HG03342 (cell line): ENCODE measurements at regions not wholly inside any gene's neighbourhood (a gene's known extent, or its start where the extent isn't known, plus 50 kb on each side); places are given as distances from the start of the nearest gene placed in this dataset.

Source experiments
- ATAC-seq: cut with Tn5 transposase; IDR thresholded peaks from one replicate; pipeline ENCODE4 v1.9.1; 2021; ENCODE audit warnings: mild to moderate bottlenecking, moderate library complexity; ENCODE audit not compliant: unreplicated experiment

DNA sequence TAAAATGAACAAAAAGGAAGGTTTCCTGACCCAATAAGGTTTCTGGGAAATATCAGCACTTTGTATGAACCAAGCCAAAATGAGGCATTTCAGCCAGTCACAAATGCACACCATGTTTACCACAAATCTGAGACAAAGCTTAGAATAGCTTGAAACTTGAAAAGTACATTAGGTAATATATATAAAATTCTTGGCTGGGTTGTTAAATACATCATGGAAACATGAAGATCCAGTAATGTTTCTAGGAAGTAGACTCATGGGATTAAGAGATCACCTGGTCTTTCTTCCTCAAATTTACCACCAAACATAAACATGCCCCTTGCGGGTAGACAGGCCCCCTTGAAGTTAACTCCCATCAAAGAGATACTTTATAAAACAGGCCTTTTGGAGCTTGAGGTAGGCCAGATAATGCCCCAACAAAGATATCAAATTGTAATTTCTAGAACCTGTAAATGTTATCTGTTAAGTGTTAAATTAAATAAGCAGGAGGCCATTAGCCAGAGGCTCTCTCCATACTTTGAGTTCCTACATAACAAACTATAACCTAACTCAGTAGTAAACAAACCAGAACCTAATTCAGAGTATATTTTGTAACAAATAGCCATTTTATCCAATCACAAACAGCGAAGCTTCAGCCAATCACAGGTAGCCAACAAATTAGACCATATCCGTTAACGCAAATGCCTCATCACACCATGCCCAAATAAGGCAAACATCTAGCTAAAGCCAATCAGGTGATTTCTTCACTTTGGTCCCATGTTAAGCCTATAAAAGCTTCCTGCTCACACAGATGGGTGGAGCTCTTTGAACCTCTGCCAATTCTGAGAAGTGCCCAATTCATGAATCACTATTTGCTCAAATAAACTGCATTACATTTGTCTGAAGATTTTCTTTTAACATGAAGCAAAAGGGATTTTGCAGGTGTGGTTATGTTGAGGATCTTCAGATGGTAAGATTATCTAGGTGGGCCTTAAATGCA, 127.9 kb upstream of the TARS1 start:
- ATAC-seq = no peak

DNA sequence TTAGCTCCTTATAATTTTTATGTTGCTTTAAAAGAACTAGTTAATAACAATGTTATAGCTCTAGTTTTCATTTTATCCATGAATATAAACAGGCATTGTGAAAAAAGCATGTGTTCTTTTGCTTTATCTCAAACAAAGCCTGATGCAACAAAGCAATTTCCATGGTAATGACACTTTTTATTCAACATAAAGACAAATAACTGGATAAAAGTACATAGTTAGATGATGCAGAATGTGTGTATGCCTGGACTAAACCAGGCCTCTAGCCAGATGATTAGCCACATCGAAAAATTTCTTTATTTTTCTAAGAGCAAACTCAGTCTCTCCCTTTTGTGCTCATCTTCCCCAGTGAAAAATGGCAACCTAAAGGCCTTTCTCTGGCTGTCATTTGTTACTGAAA, 125.6 kb upstream of the TARS1 start:
- ATAC-seq = no peak

DNA sequence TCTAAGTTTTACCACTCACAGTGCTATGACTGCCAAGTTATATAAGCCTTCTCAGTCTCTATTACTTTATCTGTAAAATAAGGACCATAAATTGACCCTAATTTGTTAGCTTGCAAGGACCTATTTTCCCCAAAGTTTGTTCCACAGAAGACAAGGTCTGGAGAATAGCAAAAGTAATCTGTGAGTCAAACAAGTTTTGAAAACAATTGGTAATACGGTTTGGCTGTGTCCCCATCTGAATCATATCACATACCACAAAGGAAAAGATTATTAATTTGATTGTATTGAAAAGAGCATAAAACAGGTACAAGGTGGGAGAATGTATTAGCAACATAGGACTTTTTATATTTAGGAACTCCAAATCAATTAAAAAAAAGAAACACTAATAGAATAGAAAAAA, 124.0 kb upstream of the TARS1 start:
- no peak for ATAC-seq

DNA sequence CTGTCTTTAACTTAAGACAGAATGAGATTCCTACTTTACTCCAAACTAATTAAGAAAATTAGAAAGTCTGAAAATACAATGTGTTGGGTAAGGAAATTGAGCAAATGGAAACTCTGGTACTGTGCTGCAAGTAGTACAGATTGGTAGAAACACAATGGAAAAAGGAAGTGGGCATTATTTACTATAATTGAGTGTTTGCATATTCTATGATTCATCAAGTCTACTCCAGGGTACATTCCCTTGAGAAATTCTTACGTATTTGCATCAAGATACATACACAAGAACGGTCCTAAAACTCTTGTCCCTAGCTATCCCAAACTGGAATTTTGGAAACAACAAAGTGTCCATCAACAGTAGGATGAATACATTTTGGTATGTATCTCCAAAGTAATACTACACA, 123.5 kb upstream of the TARS1 start:
- ATAC-seq = no peak

DNA sequence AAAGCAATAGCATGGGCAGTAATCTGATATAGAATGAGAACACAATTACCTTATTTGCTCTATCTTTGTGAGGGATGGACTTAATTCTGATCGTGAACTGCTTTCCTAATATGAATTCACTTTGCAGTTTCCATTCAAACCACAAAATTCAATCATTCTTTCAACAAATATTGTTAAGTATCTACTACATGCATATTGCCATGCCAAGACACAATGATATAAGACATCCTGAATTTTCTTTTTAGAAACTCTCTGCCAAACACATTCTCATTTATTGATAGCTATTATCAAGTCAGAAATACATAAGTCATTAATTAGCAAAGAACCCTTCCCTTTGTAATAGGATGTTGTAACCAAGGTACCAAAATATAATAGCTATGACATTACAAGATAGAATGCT, 121.6 kb upstream of the TARS1 start:
- ATAC-seq = no peak

DNA sequence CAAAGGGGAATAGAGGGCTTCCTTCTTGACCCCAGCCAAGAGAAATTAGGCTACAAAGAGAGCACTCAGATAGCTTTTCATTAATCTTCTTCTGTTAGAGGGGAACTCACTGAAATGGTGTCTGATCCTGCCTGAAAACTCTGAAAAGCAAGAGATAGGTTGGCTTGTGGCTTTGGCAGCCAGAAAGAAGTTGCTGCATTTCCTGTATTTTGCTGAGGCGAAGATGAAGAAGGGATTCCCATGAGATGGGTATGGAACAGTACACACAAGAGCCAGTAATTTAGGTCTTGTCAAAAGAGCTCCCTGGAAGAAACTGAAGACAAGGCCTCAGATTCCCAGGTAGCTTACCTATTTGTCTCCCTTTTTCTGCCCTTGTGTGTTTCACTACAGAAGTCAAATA, 120.9 kb upstream of the TARS1 start:
- ATAC-seq = no peak

DNA sequence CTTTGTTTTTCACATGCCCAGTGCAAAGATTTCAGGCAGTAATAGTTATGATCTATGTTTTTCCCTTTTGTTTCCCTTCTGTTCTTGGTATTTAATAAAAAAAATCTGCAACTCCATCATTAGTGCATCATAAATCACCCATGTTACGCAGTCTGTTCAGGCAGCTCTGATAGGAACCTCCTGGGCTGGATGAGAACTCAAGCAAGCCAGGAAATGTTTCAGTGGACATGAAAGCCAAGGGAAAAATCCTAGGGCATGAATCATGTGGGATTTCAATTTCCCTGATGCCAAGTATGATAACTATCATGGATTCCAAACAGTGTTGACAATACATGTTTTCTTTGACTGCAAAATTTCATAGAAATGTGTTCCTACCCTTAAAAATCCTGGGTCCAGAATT, 119.7 kb upstream of the TARS1 start:
- no peak for ATAC-seq

DNA sequence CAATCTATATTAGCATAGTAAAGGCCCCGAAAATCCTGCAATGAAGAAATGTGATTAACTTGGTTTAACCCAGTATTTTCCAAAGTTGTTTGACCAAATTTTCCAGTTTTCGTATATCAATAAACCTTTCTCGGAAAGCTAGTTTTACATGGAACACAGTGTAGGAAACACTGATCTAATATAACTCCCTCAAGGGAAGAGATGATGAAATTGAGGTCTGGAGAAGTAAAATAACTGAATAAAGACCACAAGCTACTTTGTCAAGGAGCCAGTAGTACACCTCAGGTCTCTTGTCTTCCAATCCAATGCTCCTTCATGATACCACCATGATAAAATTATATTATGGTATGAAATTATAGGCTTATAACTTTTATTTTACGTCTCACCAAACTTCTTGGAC, 118.1 kb upstream of the TARS1 start:
- ATAC-seq = no peak

DNA sequence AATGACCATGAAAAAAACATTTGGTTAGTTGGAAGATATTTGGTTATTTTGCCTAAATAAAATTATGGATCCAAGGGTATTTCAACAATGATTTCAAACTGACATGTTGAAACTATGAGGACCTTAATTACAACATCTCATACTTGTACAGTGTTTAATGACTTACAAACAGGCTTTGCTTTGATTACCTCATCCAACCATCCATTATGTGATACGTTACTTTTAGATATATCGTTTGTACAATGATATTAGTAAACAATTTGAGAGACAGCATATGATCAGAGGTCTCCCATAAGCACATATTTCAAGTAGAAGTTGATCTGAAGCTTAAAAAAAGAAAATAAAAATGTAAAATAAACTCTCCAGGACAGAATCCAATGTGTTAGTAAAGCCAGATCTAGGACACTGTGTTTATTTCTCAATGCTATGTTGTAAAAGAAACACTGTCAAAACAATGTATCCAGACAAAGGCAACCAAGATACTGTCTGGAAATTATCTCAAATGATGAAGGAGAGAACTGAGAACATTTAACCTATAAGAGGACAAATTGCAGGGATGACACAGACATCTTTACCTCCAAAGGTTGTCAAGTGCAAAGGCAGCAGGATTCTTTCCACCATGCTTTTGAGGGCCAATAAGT, 116.0 kb upstream of the TARS1 start:
- ATAC-seq = no peak

DNA sequence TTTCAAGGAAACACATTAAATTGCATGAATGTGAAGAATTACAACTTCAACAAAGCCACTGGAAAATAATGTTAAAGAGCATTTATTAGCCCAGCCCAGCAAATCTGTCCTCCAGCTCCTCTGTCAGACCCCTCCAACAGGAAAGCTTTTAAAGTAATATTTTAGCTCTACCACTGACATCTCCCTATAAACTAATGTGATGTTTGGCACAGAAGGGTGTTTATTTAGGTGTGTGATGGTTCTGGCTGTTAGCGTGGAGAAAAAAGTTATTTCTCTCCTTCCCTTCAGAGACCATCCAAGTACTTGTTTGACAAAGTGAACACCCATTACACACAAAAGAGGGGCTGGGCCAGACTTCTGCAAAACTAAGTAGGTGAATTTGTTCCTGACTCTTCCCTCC, 111.9 kb upstream of the TARS1 start:
- ATAC-seq = no peak

DNA sequence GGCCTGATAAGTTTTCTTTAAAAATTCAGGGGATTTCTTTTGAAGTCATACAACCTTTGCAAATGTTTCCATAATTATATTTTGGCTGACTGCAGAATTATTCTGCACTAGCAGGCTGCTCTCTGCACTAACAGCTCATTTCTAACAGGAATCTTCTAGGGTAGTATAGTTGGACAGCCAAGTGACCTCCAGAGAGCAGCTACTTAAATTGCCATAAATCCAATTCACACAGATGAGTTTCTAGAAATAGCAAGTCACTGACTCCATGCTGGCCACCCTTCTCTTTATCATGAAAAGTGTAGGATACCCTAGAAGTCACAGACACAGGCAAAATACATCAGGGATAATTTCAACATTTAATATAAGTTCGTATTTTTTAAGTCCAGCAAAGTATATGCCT, 110.9 kb upstream of the TARS1 start:
- no peak for ATAC-seq

DNA sequence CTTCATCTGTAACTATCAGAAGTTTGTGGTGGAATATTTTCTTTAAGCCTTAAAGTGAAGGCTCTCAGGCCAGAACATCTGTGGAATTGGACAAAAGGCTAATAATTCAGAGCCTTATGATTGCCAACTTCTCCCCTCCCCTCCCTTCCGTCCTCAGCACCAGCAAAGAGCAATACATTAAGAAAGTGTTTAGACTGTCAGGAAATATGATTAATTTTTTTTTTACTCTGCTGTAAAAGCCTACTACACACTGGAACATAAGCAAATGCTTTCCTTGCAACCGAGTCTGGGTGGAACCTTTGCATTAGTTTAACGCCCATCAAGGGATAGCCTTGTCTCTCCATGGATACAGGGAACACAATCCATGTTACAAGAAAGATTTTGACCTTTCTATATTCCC, 110.3 kb upstream of the TARS1 start:
- no peak for ATAC-seq

DNA sequence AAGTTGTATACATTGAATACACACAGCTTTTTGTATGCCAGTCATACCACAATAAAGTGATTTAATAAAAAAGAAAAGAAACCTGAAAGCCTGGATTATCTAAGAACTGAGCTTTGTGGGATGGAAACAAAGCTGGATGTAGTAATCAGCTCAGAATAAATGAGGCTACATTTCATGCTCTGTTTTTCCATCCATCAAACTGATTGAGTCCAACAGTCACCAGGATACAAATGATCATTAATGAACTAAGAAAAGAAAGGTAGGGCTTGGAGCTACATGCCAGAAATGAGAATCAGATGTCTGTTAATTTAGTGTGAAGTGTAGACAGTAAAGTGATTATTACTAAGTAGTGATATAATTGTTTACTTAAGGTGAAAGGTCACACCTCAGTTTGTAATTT, 109.8 kb upstream of the TARS1 start:
- no peak for ATAC-seq

DNA sequence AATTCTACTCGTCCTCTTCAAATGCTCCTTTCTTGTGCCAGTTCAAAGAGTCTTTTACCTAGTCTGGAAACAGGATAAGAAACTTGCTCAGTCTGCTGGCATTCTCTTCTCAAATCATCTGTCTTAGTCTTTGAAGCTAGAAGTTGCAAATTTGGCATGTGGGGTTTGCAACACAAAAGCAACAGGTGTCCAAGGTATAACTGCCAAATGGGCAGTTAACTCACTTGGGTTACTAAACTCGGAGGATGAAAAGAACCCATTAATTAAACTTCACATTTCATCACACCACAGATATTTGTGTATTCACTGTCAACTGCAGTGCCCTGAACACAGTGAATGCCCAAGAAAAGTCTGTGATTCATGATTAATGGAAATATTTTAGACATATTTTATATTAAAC, 108.0 kb upstream of the TARS1 start:
- no peak for ATAC-seq

DNA sequence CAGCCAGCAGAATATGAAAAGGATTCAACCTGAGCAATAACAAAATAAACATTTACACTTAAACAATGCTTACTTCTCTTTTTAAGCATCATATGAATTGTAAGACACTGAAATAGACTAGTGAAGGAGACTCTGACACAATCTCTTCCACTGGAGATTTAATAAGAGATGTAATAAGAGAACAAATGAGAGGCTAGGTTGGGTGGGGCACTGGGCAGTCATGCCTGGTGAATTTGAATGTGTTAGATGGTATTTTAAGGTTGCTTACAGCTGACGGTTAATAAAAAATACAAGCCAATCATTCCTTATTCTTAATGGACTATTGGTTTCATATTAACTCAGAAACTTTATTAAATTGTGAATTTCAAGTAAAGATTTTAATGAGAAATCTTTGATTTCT, 105.9 kb upstream of the TARS1 start:
- ATAC-seq = no peak

DNA sequence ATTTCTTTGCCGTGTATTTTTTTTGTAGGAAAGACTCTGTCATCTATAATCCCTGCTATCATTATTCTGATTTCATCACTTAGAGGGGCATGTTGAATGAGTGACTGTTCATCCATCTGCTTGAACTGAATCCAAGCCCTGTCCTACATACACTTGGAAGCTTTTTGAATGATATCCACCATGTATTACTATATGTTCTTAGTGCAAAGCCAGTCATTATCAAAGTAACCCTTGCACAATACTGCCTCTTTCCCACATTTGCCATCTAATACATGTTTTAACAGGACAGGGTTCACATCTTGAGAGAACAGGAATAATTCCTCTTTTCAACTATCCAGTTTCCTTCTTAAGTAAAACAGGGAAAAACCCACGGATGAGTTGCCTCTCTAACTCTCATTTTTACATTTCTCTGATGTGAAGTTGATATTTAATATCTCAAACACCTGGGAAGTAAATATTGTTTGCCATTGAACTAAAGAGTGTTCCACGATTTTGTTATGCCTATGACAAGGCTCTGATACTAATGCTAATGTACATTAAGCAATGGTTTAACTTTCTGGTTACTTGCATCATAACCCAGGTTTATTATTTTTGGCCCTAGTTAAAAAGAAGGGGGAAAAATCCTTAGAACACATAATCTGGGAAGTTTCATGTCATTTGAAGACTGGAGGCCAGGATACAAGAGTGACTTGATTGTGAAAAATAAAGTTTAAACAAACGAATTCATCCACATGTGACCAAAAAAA, 103.7 kb upstream of the TARS1 start:
- no peak for ATAC-seq

DNA sequence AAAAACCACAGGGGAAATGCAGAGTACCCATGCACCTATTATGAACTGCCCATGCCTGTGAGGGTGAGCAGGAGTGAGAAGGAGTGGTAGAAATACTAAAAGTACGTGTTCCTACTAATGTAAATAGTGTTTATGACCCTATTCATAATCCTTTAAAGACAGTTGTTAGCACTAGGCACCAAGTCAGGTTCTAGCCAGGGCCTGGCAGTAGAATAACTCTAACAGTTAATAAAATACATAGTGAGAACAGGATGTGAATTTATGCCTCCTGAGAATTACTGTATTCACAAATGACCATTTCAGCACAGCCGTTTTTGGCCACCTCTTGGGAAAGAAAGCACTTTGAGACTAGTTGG, 103.2 kb upstream of the TARS1 start:
- ATAC-seq = no peak

DNA sequence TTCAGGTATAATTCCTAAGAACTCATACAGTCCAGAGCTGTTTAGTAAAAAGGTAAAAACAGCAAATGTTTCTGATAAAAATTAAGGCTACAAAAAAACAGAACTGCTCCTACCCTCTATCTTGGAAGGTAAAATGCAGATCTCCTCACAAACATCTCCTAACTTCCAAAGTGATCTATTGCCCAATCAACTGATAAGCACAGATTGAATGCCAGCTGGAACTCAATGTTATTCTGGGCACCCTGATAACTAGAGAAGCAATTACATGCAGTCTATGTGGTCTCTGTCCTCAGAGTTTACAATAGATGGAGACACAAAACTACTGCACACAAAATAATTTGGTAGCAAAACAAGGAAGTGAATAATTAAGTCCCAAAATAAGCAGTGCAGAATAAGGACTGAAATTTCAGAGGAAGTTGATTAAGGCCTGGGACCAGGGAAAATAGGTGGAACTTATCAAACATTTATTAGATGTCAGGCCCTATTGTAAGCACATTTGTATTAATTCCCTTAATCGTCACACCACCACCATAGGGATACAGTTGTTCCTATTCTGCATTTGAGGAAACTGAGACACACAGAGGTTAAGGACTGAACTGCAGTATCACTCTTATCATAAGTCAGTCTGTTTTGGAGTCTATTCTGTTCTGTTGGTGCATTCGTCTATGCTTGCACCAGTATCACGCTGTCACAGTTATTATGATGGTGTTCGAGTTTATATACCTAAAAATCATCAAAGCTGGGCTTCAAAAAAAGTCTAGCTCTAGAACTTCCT, 102.2 kb upstream of the TARS1 start:
- no peak for ATAC-seq

DNA sequence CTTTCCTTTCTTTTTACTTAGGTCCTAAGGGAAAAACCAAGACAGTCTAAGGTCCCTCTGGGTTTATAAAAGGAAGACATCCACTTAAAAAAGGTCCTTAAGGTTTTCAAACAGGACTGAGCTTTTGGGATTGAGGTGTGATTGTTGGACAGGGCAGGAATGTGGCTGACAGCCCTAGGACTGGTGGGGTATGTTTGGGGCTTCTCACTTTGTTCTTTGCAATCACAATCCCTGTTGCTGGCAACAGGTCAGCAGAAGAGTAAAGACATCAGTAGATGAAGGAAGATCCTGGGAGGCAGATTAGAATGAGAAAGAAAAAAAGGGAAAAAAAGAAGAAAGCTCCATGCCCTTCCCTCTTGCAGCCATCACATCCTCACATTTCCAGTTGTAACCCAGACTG, 101.4 kb upstream of the TARS1 start:
- ATAC-seq = no peak

DNA sequence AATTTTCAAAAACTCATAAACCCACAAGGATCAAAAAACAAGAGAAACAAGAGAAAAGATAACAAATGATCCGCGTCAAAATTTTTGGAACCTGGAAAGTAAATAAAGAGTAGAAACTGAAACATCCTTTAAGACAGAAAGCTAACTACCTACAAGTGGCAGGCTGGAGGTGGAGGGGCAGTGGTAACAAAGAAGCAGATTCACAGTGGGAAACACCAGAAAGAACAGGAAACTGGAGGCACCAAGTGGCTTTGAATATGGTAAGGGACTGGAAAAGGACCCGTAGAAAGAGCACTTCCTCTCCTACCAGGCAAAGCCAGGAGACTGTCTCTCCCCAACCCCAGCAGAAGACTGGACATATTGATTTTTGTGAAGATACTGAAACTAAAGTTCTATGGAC, 100.6 kb upstream of the TARS1 start:
- ATAC-seq = no peak

DNA sequence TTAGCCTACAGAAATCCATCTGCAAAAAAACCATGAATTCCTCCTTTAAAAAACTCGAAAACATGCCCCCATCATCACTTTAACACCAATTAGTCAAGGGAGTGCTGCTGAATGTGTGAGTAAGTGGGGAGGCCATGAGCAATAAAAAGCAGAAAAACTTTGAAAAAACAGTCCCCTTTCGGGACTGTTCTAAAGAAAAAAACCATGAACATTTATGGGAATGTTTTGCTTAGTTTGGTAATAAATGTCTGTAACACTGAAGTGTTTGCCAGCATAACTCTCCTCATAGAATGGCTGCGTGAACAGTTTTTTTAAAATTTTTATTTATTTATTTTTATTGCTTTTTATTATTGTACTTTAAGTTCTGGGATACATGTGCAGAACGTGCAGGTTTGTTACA, 99.4 kb upstream of the TARS1 start:
- ATAC-seq = no peak
